ENCODE measurements at regions not wholly inside any gene's neighbourhood (a gene's known extent, or its start where the extent isn't known, plus 50 kb on each side); places are given as distances from the start of the nearest gene placed in this dataset.

- TF ChIP-seq EZH2 (IDR thresholded peaks at IDR 0.05; ENCODE audit: insufficient read depth, poor library complexity, severe bottlenecking) (no peak), EZH2phosphoT487 (IDR thresholded peaks at IDR 0.05; ENCODE audit: insufficient read depth, low read depth) (no peak)
These were observed 432.5 kb downstream of the KCNA4 start for GRCh38 chr11:29584342-29584741.
